HG03520 (cell line): ENCODE measurements at regions not wholly inside any gene's neighbourhood (a gene's known extent, or its start where the extent isn't known, plus 50 kb on each side); places are given as distances from the start of the nearest gene placed in this dataset.

Experiments used
- ATAC-seq: cut with Tn5 transposase; IDR thresholded peaks from one replicate; pipeline ENCODE4 v1.9.1; 2021; ENCODE audit warnings: mild to moderate bottlenecking, moderate library complexity; ENCODE audit not compliant: unreplicated experiment

- no peak for ATAC-seq
Observed at GRCh38 chr11:57100638-57101331, 81.0 kb upstream of the LRRC55 start.

GRCh38 chr11:57103899-57104605 is 77.7 kb upstream of the LRRC55 start:
- ATAC-seq, result no peak

GRCh38 chr11:57109331-57109730 is 72.4 kb upstream of the LRRC55 start:
- ATAC-seq, result no peak

GRCh38 chr11:57111619-57112018 is 70.1 kb upstream of the LRRC55 start:
- no peak for ATAC-seq

- no peak for ATAC-seq
Observed at GRCh38 chr11:57116654-57117053, 65.1 kb upstream of the LRRC55 start.

- ATAC-seq, result no peak
Observed at GRCh38 chr11:57120192-57120965, 61.4 kb upstream of the LRRC55 start.

DNA sequence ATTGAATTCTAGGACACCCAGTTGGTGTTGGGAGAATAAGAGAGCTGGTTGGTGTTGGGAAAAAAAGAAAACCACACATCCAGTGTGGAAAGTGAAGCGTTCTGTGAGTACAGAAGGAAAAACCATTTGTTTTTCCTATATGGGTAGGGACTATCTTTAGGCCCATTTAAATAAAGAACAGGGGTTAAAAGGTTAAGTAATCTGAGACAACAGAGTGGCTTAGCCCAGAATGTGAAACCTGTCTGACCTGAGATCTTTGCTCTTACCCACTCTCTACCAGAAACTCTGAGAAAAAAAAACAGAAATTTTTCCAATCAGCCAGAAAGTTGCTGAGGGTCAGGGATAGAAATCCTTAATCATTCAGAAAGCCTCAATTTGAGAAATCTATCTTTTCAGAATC is 59.8 kb upstream of the LRRC55 start:
- ATAC-seq, result no peak

DNA sequence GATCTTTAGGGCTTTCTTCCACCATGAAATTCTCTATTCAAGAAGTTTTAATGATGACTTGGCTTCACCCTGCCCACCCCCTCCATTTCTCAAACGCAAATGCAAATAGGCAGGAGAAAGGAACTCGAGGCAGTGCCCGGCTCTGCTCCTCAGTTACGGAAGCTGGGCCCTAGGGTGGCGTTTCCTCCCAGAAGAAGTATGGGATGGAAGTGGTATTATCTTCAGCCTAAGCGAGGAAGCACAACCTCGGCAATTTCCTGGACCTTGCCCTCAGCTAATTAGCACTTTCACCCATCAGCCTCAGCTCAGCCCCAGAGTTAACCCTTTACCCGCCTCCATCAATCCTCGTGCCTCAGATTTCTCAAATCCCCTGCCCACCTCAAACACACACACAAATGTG is 58.2 kb upstream of the LRRC55 start:
- ATAC-seq, result no peak

- ATAC-seq, result no peak
Observed at GRCh38 chr11:57124505-57124904, 57.2 kb upstream of the LRRC55 start.

GRCh38 chr11:57124917-57125316 is 56.8 kb upstream of the LRRC55 start:
- no peak for ATAC-seq

GRCh38 chr11:57126766-57127400 is 54.9 kb upstream of the LRRC55 start:
- ATAC-seq, result no peak

- ATAC-seq, result no peak
Observed at GRCh38 chr11:57131080-57131790, 50.5 kb upstream of the LRRC55 start.
